ENCODE measurements at regions not wholly inside any gene's neighbourhood (a gene's known extent, or its start where the extent isn't known, plus 50 kb on each side); places are given as distances from the start of the nearest gene placed in this dataset.

DNA sequence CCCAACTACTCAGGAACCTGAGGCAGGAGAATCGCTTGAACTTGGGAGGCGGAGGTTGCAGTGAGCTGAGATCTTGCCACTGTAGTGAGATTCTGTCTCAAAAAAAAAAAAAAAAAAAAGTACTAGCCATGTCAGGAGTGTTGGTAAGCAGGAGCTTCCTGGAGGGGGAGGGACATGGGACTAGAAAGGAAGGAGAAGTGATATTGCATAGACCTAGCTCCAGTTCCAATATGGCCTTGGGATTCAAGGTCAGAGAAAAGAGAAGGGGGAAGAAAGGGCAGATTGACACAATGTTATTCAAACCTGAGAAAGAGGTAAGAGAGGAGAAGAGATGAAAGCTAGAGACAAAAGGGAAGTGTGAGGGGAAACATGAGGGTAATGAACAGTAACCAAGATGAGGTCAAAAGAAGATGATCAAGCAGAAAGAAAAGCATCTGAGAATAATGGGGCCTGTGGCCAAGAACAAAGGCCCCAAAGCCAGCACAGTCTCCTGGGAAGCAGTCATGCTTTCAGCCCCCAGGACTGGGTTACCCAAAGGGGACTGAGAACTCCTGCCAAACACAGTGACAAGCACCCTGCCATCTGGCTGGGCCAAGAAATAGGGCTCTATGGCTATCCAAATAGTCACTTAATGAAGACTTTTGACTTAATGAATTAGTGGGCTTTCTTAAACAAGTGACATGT lies 51.7 kb upstream of the FTH1 start:
- no peak for TF ChIP-seq CTCF (conservative IDR thresholded peaks at IDR 0.05 in 1 of 2, IDR thresholded peaks at IDR 0.05 in 1 of 2; ENCODE audit: low read depth in 1 of 2, low read length in 2 of 2)
- TF ChIP-seq EZH2 (IDR thresholded peaks at IDR 0.05; ENCODE audit: low read length, missing control alignments): no peak

Measured in fibroblast of lung (primary cell).